Loucy (cell line): ENCODE measurements at regions not wholly inside any gene's neighbourhood (a gene's known extent, or its start where the extent isn't known, plus 50 kb on each side); places are given as distances from the start of the nearest gene placed in this dataset.

ENCODE experiments used
- H2AFZ ChIP-seq: fragments of 200-600 bp; sonication (generic); 2 replicates; pipeline ENCODE4 v1.6.0; 2016; ENCODE audit warnings: antibody characterized with exemption, mild to moderate bottlenecking, low read length, moderate library complexity
- H3F3A ChIP-seq: fragments of 200-600 bp; 2 replicates; pipeline ENCODE4 v1.6.0; 2016; ENCODE audit warnings: antibody characterized with exemption, low read depth, mild to moderate bottlenecking
- H3K27me3 ChIP-seq: fragments of 200-600 bp; sonication (generic); 2 replicates; pipeline ENCODE4 v1.6.1; 2014; ENCODE audit warnings: low read length, mild to moderate bottlenecking; ENCODE audit not compliant: insufficient read depth, poor library complexity, severe bottlenecking
- H3K36me3 ChIP-seq: fragments of 200-600 bp; sonication (generic); 2 replicates; pipeline ENCODE4 v1.6.1; 2016; ENCODE audit warnings: low read length; ENCODE audit not compliant: insufficient read depth
- H3K4me1 ChIP-seq: fragments of 200-600 bp; sonication (generic); 2 replicates; pipeline ENCODE4 v1.5.1; 2014; ENCODE audit warnings: low read length, mild to moderate bottlenecking; ENCODE audit not compliant: insufficient read depth, poor library complexity, severe bottlenecking
- H3K4me2 ChIP-seq: fragments of 200-600 bp; sonication (generic); 2 replicates; pipeline ENCODE4 v1.6.0; 2014; ENCODE audit warnings: antibody characterized with exemption, low read length, low read depth, mild to moderate bottlenecking; ENCODE audit not compliant: poor library complexity, severe bottlenecking
- H3K4me3 ChIP-seq: fragments of 200-600 bp; sonication (generic); 2 replicates; pipeline ENCODE4 v1.5.1; 2014; ENCODE audit warnings: low read length, mild to moderate bottlenecking, mixed read lengths; ENCODE audit not compliant: poor library complexity, severe bottlenecking
- H3K79me2 ChIP-seq: fragments of 200-600 bp; sonication (generic); 2 replicates; pipeline ENCODE4 v1.6.1; 2014; ENCODE audit warnings: low read length; ENCODE audit not compliant: insufficient read depth
- H3K9ac ChIP-seq: fragments of 200-600 bp; sonication (generic); 2 replicates; pipeline ENCODE4 v1.6.0; 2014; ENCODE audit warnings: mild to moderate bottlenecking, low read depth, low read length, moderate library complexity; ENCODE audit not compliant: poor library complexity, severe bottlenecking
- H3K9me2 ChIP-seq: fragments of 200-600 bp; sonication (generic); replicated peaks from 2 replicates; pipeline ENCODE4 v1.6.1; 2016; ENCODE audit warnings: low read depth, low read length, mixed read lengths
- H3K9me3 ChIP-seq: fragments of 200-600 bp; sonication (generic); 2 replicates; pipeline ENCODE4 v1.6.1; 2014; ENCODE audit warnings: mild to moderate bottlenecking, antibody characterized with exemption, low read length, low read depth; ENCODE audit not compliant: insufficient read depth
- H4K20me1 ChIP-seq: fragments of 200-600 bp; sonication (generic); 2 replicates; pipeline ENCODE4 v1.6.0; 2014; ENCODE audit warnings: antibody characterized with exemption, low read length, mild to moderate bottlenecking; ENCODE audit not compliant: insufficient read depth, poor library complexity, severe bottlenecking
- CTCF ChIP-seq: fragments of 200-600 bp; sonication (generic); conservative IDR thresholded peaks from 2 replicates; pipeline ENCODE4 v1.5.1; 2014; ENCODE audit warnings: mild to moderate bottlenecking, antibody characterized with exemption, low read length
- EZH2phosphoT487 ChIP-seq: fragments of 200-600 bp; IDR thresholded peaks from 2 replicates; pipeline ENCODE4 v1.6.1; 2018; ENCODE audit warnings: antibody characterized with exemption, mild to moderate bottlenecking, moderate library complexity, borderline replicate concordance

GRCh38 chr20:23215344-23215995 lies 129.3 kb upstream of the CD93 start:
- H3K9me3 ChIP-seq = no peaks in the 10 kb centered on the region
- no peaks in the 10 kb centered on the region for H3K27me3 ChIP-seq
- TF ChIP-seq EZH2phosphoT487 = no peak
- TF ChIP-seq CTCF = no peak
- H3F3A ChIP-seq = no peaks in the 10 kb centered on the region
- H3K4me1 ChIP-seq = no peaks in the 10 kb centered on the region
- no peaks in the 10 kb centered on the region for H3K36me3 ChIP-seq
- H3K79me2 ChIP-seq = no peaks in the 10 kb centered on the region
- no peaks in the 10 kb centered on the region for H4K20me1 ChIP-seq
- H2AFZ ChIP-seq = no peak overlapping the region
- no peak overlapping the region for H3K9ac ChIP-seq
- no peak overlapping the region for H3K4me2 ChIP-seq
- no peak overlapping the region for H3K4me3 ChIP-seq
- no peaks in the 10 kb centered on the region for H3K9me2 ChIP-seq

- Histone ChIP-seq H2AFZ (no peak overlapping the region), H3K79me2 (no peaks in the 10 kb centered on the region), H4K20me1 (no peaks in the 10 kb centered on the region), H3K9me2 (no peaks in the 10 kb centered on the region), H3K36me3 (no peaks in the 10 kb centered on the region), H3K27me3 (no peaks in the 10 kb centered on the region), H3K4me1 (no peaks in the 10 kb centered on the region), H3K9ac (no peak overlapping the region), H3K4me3 (no peak overlapping the region), H3K9me3 (no peaks in the 10 kb centered on the region), H3K4me2 (no peak overlapping the region), H3F3A (no peaks in the 10 kb centered on the region)
- TF ChIP-seq CTCF (no peak), EZH2phosphoT487 (no peak)
Measured at GRCh38 chr20:23214903-23215302, 128.8 kb upstream of the CD93 start.

GRCh38 chr20:23212464-23212995 lies 126.4 kb upstream of the CD93 start:
- H3K79me2 ChIP-seq = no peaks in the 10 kb centered on the region
- no peaks in the 10 kb centered on the region for H3K9me2 ChIP-seq
- no peak overlapping the region for H2AFZ ChIP-seq
- no peak overlapping the region for H3K4me2 ChIP-seq
- no peaks in the 10 kb centered on the region for H4K20me1 ChIP-seq
- no peaks in the 10 kb centered on the region for H3K9me3 ChIP-seq
- H3K9ac ChIP-seq = no peak overlapping the region
- H3K36me3 ChIP-seq = no peaks in the 10 kb centered on the region
- no peaks in the 10 kb centered on the region for H3K4me1 ChIP-seq
- no peak for TF ChIP-seq EZH2phosphoT487
- no peak for TF ChIP-seq CTCF
- H3K27me3 ChIP-seq = no peaks in the 10 kb centered on the region
- no peak overlapping the region for H3K4me3 ChIP-seq
- no peaks in the 10 kb centered on the region for H3F3A ChIP-seq
